Loucy (cell line): ENCODE measurements at regions not wholly inside any gene's neighbourhood (a gene's known extent, or its start where the extent isn't known, plus 50 kb on each side); places are given as distances from the start of the nearest gene placed in this dataset.

Experiments
- CTCF ChIP-seq: fragments of 200-600 bp; sonication (generic); conservative IDR thresholded peaks from 2 replicates; pipeline ENCODE4 v1.5.1; 2014; ENCODE audit warnings: mild to moderate bottlenecking, antibody characterized with exemption, low read length
- EZH2phosphoT487 ChIP-seq: fragments of 200-600 bp; IDR thresholded peaks from 2 replicates; pipeline ENCODE4 v1.6.1; 2018; ENCODE audit warnings: antibody characterized with exemption, mild to moderate bottlenecking, moderate library complexity, borderline replicate concordance

- no peak for TF ChIP-seq CTCF
- TF ChIP-seq EZH2phosphoT487: no peak
These were observed 59.3 kb downstream of the PHETA1 start for GRCh38 chr12:111309584-111309983.
